Hematopoietic multipotent progenitor cell treated with erythropoietin and hydrocortisone succinate and interleukin-3 and kit ligand, for 15 days (in vitro differentiated cells): ENCODE measurements at regions not wholly inside any gene's neighbourhood (a gene's known extent, or its start where the extent isn't known, plus 50 kb on each side); places are given as distances from the start of the nearest gene placed in this dataset.

Experiments used
- DNase-seq: peaks from one replicate; pipeline ENCODE4 v3.0.0-alpha.2; 2015; ENCODE audit warnings: low spot score

DNA sequence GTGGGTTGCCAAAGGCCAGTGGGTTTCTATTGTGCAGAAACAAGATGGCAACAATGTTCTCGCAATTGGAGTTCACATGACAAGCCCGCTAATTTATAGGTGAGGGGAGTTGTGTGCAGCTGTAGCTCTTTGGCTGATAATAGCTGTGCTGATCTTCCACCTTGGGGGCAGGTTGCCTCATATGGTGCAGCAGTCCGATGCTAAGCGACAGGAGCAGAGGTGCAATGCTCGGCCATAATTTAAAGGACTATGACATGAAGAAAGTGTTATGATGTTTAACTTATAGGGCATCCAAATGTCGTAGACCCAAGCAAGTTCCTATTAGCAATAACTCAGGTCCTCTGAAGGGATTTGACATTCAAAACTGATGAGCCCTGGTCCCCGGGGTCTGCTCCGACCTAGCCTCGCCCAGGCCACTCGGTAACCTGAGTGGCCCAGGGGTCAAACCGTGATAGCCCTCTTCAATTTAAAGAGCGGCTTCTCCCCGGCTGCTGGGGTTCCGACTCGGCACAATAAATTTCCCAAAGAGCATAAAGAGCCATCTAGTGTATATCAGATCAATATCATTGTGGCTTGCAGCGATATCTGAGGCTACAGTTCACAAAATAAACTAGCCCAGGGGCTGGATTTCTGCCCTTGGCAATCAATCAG lies 724.0 kb downstream of the IRX1 start:
- no peak for DNase-seq

- no peak for DNase-seq
Observed at GRCh38 chr5:4330327-4330726, 734.7 kb downstream of the IRX1 start.

GRCh38 chr5:4335078-4335477 lies 739.4 kb downstream of the IRX1 start:
- DNase-seq = no peak

- DNase-seq = no peak
Observed at GRCh38 chr5:4337519-4337918, 741.9 kb downstream of the IRX1 start.

GRCh38 chr5:4339949-4340348 lies 744.3 kb downstream of the IRX1 start:
- DNase-seq = no peak

GRCh38 chr5:4345850-4346249 lies 750.2 kb downstream of the IRX1 start:
- no peak for DNase-seq

- no peak for DNase-seq
Observed at GRCh38 chr5:4348423-4348822, 752.8 kb downstream of the IRX1 start.

DNA sequence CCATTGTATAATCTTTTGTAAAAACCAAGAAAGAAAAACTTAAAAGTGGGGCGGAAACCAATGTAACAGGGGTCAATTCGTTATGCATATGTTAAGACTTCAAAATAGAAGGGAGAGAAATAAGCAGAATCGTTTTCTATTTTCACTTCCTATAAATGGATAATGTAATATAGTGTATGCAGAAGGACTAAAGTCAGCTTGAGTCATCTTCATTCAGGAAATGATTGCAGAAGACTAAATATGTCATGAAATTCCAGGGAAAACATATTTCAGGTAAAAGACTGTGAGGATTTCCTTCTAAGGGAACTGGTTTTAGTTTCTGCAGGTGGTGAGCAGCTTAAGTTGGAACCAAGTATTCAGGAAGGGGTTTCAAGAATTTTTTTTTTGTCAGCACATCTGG lies 753.3 kb downstream of the IRX1 start:
- DNase-seq = no peak

GRCh38 chr5:4356201-4356600 lies 760.6 kb downstream of the IRX1 start:
- DNase-seq = no peak

- no peak for DNase-seq
Observed at GRCh38 chr5:4359847-4360246, 764.2 kb downstream of the IRX1 start.

DNA sequence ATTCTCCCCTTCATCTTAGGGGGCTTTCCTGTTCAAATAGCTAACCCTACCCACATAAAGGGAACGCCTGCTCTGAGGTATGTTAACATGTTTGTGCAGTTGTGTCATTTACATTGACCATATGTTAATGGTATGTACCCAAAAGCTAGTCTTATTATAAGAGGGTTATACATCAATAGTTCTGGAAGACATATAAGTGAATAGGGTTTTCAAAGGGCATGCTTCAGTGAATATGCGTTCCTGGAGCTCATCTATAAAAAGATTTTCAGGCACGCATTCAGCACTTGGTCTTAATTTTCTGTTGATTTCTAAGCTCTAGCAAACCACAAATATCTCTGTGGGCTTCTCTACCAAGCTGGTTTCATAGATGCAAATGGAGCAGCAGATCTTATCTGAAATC lies 766.1 kb downstream of the IRX1 start:
- no peak for DNase-seq

- no peak for DNase-seq
Observed at GRCh38 chr5:4362411-4362810, 766.8 kb downstream of the IRX1 start.

GRCh38 chr5:4363045-4363444 lies 767.4 kb downstream of the IRX1 start:
- no peak for DNase-seq

GRCh38 chr5:4366628-4367027 lies 771.0 kb downstream of the IRX1 start:
- no peak for DNase-seq

- DNase-seq = no peak
Observed at GRCh38 chr5:4370218-4370617, 769.9 kb upstream of the ADAMTS16 start.

- DNase-seq = no peak
Observed at GRCh38 chr5:4372481-4372880, 767.6 kb upstream of the ADAMTS16 start.

DNA sequence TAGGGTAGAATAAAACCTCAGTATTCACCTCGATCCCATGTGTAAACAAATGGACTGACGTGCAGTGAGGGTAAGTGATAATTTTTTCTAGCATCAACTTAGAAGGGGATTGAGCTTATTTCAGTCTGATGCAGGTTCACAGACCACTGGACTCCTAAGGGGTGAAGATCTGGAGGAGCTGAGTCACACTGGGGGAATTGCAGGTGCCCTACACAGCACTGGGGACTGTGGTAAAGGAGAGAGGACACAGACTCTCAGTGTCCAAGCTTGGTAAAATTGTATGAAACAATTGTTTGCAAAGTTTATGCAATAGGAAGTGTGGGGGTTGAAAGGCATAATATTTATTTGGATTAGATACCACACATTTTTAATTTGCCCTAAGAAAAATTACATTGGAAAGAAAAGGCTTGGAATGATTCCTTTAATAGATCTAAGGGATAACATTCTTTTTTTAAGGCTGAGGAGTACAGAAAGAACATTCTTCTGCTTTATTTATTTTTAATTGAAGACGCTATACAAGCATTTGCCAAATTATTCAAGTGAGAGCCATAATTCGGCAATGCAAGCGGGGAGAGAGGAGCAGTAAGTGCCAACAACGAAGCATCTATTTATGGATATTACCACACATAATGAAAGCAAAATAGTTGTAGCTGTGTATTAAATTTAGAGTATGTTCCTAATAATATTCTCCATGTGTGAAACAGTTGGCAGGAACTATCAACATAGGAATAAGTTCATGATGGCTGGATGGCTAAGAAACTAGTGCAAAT lies 766.9 kb upstream of the ADAMTS16 start:
- no peak for DNase-seq

GRCh38 chr5:4374866-4375265 lies 765.3 kb upstream of the ADAMTS16 start:
- no peak for DNase-seq

- no peak for DNase-seq
Observed at GRCh38 chr5:4375640-4376039, 764.5 kb upstream of the ADAMTS16 start.

DNA sequence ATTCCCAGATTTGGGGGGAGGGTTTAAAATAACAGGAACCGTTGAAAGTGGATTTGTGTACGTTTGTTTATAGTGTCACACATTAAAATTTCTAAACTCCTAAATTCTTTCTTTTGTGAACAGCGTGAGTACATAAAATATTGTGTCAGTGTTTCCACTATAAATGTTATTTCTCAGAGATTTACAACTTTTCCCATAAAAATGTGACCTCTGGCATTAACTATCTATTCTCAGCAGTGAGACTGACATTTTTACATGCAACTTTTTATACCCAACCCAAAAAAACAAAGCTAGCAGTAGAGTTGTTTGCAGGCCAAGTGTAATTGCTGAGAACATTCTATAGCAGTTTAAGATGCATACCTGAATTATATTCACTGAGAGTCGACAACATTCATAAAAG lies 757.0 kb upstream of the ADAMTS16 start:
- DNase-seq = no peak

GRCh38 chr5:4383518-4384198 lies 756.5 kb upstream of the ADAMTS16 start:
- DNase-seq = no peak

- no peak for DNase-seq
Observed at GRCh38 chr5:4384649-4385048, 755.5 kb upstream of the ADAMTS16 start.

GRCh38 chr5:4386152-4386551 lies 754.0 kb upstream of the ADAMTS16 start:
- DNase-seq = no peak
